ENCODE measurements at regions not wholly inside any gene's neighbourhood (a gene's known extent, or its start where the extent isn't known, plus 50 kb on each side); places are given as distances from the start of the nearest gene placed in this dataset.

GRCh38 chr11:43214471-43214870 is 97.3 kb upstream of the API5 start:
- H3K9me3 Mint-ChIP-seq (ENCODE audit: unreplicated experiment) = peaks cover 13% of the 10 kb centered on the region
- H3K4me3 Mint-ChIP-seq (ENCODE audit: unreplicated experiment) = no peak overlapping the region
- DNase-seq (ENCODE audit: low spot score) = no peak
- H3K36me3 Mint-ChIP-seq (ENCODE audit: low read depth, unreplicated experiment) = no peaks in the 10 kb centered on the region
- H3K27me3 Mint-ChIP-seq (ENCODE audit: unreplicated experiment) = peaks cover 6% of the 10 kb centered on the region
- H3K4me1 Mint-ChIP-seq (ENCODE audit: unreplicated experiment) = no peaks in the 10 kb centered on the region
- TF ChIP-seq CTCF (IDR thresholded peaks at IDR 0.05; ENCODE audit: unreplicated experiment) = no peak
- no peak overlapping the region for H3K27ac Mint-ChIP-seq (ENCODE audit: unreplicated experiment)

- no peak for DNase-seq (ENCODE audit: low spot score)
- Mint-ChIP-seq H3K27ac (ENCODE audit: unreplicated experiment) (no peak overlapping the region), H3K4me1 (ENCODE audit: unreplicated experiment) (no peaks in the 10 kb centered on the region), H3K4me3 (ENCODE audit: unreplicated experiment) (no peak overlapping the region), H3K27me3 (ENCODE audit: unreplicated experiment) (peaks cover 3% of the 10 kb centered on the region), H3K9me3 (ENCODE audit: unreplicated experiment) (no peaks in the 10 kb centered on the region), H3K36me3 (ENCODE audit: low read depth, unreplicated experiment) (no peaks in the 10 kb centered on the region)
- TF ChIP-seq CTCF (IDR thresholded peaks at IDR 0.05; ENCODE audit: unreplicated experiment) = no peak
These were observed 93.9 kb upstream of the API5 start for GRCh38 chr11:43217849-43218248.

- Mint-ChIP-seq H3K36me3 (ENCODE audit: low read depth, unreplicated experiment) (no peaks in the 10 kb centered on the region), H3K27me3 (ENCODE audit: unreplicated experiment) (peaks cover 3% of the 10 kb centered on the region)
These were observed 89.6 kb upstream of the API5 start for GRCh38 chr11:43222215-43222614.

GRCh38 chr11:43223026-43223425 is 88.8 kb upstream of the API5 start:
- H3K4me3 Mint-ChIP-seq (ENCODE audit: unreplicated experiment) = no peak overlapping the region
- no peaks in the 10 kb centered on the region for H3K36me3 Mint-ChIP-seq (ENCODE audit: low read depth, unreplicated experiment)
- no peak overlapping the region for H3K27ac Mint-ChIP-seq (ENCODE audit: unreplicated experiment)
- H3K4me1 Mint-ChIP-seq (ENCODE audit: unreplicated experiment) = no peaks in the 10 kb centered on the region
- H3K27me3 Mint-ChIP-seq (ENCODE audit: unreplicated experiment) = peaks cover 3% of the 10 kb centered on the region
- no peak for TF ChIP-seq CTCF (IDR thresholded peaks at IDR 0.05; ENCODE audit: unreplicated experiment)
- no peaks in the 10 kb centered on the region for H3K9me3 Mint-ChIP-seq (ENCODE audit: unreplicated experiment)
- DNase-seq (ENCODE audit: low spot score) = no peak

More at GRCh38 chr11:43222215-43222614, 89.6 kb upstream of the API5 start:
- Mint-ChIP-seq H3K9me3 (ENCODE audit: unreplicated experiment) (no peaks in the 10 kb centered on the region), H3K27ac (ENCODE audit: unreplicated experiment) (no peak overlapping the region), H3K4me3 (ENCODE audit: unreplicated experiment) (no peak overlapping the region), H3K4me1 (ENCODE audit: unreplicated experiment) (no peaks in the 10 kb centered on the region)
- no peak for TF ChIP-seq CTCF (IDR thresholded peaks at IDR 0.05; ENCODE audit: unreplicated experiment)
- no peak for DNase-seq (ENCODE audit: low spot score)

GRCh38 chr11:43234881-43235280 is 76.9 kb upstream of the API5 start:
- no peak for DNase-seq (ENCODE audit: low spot score)
- Mint-ChIP-seq H3K4me3 (ENCODE audit: unreplicated experiment) (no peak overlapping the region), H3K27ac (ENCODE audit: unreplicated experiment) (no peak overlapping the region), H3K4me1 (ENCODE audit: unreplicated experiment) (no peaks in the 10 kb centered on the region), H3K36me3 (ENCODE audit: low read depth, unreplicated experiment) (peaks cover 3% of the 10 kb centered on the region), H3K27me3 (ENCODE audit: unreplicated experiment) (no peaks in the 10 kb centered on the region), H3K9me3 (ENCODE audit: unreplicated experiment) (no peaks in the 10 kb centered on the region)
- no peak for TF ChIP-seq CTCF (IDR thresholded peaks at IDR 0.05; ENCODE audit: unreplicated experiment)
